Endothelial cell of hepatic sinusoid (primary cell): ENCODE measurements at regions not wholly inside any gene's neighbourhood (a gene's known extent, or its start where the extent isn't known, plus 50 kb on each side); places are given as distances from the start of the nearest gene placed in this dataset.
"Not testable (repeated sequence)": the region's sequence is repeated elsewhere in the genome, so short reads cannot be mapped to it uniquely, and the experiment has no call there.

Experiments used
- in situ Hi-C: cut with HindIII; loops from 2 replicates; pipeline ENCODE4 v1.10.0; 2017; ENCODE audit warnings: low sequenced_read_pairs

DNA sequence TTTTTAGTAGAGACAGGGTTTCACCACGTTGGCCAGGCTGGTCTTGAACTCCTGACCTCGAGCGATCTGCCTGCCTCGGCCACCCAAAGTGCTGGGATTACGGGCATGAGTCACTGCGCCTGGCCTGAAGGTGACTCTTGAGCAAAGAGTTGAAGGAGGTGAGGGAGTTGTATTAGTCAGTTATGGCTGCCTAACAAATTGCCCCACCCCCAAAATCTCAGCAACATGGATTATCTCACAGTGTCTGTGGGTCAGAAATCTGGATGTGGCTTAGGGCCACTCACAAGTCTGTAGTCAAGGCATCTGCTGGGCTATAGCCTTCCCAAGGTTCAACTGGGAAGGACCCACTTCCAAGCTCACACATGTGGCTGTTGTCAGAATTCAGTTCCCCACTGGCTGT, 52.8 kb upstream of the ADGRE5 start:
- in situ Hi-C loops, result no loop called here

- in situ Hi-C loops, result not testable (repeated sequence)
Measured at GRCh38 chr19:14327061-14327460, 54.2 kb upstream of the ADGRE5 start.

- in situ Hi-C loops, result no loop called here
Measured at GRCh38 chr19:14325863-14326262, 55.4 kb upstream of the ADGRE5 start.

GRCh38 chr19:14325134-14325533, 56.1 kb upstream of the ADGRE5 start:
- in situ Hi-C loops, result no loop called here

DNA sequence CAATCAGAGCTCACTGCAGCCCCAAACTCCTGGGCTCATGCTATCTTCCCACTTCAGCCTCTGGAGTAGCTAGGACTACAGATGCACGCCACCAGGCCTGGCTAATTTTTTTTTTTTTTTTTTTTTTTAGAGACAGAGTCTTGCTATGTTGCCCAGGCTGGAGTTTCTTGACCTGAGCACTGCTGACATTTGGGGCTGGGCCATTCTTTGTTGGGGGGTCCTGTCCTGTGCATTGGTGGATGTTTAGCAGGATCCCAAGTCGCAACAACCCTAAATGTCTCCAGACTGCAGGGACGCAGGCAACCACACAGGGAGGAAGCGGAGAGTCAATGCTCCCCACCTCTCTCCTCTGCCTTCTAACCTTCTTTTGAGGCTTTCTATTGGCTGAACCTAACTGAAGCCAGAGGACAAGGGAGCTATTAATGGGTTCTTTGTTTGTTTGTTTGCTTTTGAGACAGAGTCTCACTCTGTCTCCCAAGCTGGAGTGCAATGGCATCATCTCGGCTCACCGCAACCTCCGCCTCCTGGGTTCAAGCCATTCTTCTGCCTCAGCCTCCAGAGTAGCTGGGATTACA, 58.3 kb upstream of the ADGRE5 start:
- in situ Hi-C loops, result no loop called here

DNA sequence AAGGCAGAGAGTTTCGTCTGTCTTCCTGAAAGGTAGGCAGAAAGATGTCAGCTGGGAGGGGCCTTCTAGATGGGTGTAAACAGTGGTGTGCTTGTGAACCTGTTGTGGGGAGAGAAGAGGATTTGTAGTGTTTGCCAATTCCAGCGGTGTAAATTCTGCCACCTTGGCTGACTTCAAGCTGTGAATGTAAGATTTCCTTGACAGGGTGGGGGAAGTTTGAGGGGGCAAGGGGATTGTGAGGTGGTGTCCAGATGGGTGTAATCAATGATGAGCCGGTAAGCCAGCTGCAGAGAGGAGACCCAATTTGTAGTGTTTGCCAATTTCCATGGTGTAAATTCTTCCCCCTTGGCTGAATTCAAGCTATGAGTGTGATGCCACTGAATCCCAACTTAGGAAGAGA, 61.0 kb upstream of the ADGRE5 start:
- in situ Hi-C loops, result no loop called here

GRCh38 chr19:14319720-14320119, 61.5 kb upstream of the ADGRE5 start:
- in situ Hi-C loops, result not testable (repeated sequence)

DNA sequence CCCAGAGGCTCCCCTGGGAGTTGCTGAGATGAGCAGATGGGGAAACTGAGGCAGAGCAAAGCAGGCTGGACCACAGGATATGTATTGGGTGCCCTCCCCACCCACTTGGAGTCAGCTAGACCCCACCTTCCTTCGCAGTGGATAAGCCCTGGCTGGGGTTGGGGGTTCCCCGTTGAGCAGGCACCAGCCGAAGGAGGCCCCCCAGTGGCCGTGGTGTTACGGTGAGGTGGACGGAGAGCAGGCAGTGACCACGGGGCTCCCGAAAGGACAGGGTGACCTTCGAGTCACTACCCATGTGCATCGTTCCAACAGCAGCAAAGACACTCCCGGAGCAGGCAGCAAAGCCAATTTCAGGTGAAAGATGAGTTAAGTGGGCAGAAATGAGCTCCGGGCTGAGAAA, 62.4 kb upstream of the ADGRE5 start:
- in situ Hi-C loops, result no loop called here

GRCh38 chr19:14317157-14317556, 64.1 kb upstream of the ADGRE5 start:
- in situ Hi-C loops, result no loop called here

DNA sequence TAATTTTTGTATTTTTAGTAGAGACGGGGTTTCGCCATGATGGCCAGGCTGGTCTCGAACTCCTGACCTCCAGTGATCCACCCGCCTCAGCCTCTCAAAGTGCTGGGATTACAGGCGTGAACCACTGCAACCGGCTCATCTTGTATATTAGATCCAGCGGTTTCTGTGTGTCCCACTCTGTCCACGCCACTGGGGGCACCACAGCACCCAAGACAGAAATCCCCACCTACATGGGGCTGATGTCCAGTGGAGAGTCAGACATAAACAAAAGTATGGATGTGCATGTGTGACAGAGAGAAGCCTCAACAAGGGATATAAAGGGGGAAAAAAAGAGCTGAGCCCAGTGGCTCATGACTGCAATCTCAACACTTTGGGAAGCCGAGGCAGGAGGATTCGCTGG, 65.8 kb upstream of the ADGRE5 start:
- in situ Hi-C loops, result no loop called here

DNA sequence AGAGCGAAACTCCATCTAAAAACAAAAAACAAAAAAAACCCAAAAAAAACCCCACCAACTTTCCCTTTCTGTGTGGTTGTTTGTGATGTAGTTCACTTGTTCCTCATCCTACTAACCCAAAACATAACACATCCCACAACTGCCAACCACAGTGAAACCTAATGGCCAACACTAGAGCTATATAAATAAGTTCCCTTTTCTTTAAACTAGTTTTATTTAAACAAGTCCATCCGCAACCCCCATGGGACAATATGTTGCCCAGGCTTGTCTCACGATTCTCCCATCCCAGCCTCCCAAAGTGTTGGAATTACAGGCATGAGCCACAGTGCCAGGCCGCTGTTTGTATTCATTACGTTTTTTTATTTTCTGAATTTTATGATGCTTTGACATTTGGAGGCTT, 71.2 kb upstream of the ADGRE5 start:
- in situ Hi-C loops, result no loop called here

DNA sequence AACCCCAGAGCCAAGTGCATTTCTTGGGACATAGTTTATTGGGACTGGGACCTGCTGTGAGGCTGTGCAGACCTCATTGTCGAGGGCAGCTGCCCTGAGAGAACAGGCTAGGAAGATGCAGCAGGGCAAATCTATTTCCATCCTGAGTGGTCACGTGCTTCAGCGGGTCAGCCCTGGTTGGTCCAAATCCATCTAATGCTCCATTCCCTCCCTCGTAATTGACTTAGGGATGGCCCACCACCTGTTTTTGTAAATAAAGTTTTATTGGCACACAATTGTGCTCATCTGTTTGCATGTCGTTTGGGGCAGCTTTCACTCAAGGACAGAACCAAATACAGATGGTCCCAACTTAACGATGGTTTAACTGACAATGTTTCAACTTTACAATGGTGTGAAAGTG, 75.5 kb upstream of the ADGRE5 start:
- in situ Hi-C loops, result no loop called here

- in situ Hi-C loops, result no loop called here
Measured at GRCh38 chr19:14301150-14301549, 80.1 kb upstream of the ADGRE5 start.

DNA sequence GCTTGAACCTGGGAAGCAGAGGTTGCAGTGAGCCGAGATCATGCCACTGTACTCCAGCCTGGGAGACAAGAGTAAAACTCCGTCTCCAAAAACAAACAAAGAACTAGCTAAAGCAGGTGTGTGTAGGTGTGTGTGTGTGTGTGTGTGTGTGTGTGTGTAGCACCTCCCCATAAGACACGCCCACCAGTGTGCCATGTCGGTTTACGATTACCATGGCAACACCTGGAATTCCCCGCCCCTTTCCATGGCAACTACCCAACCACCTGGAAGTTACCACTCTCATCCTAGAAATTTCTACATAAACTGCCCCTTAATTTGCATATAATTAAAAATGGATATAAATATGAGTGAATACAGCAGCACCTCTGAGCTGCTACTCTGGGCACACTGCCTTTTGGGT, 80.9 kb upstream of the ADGRE5 start:
- in situ Hi-C loops, result no loop called here

DNA sequence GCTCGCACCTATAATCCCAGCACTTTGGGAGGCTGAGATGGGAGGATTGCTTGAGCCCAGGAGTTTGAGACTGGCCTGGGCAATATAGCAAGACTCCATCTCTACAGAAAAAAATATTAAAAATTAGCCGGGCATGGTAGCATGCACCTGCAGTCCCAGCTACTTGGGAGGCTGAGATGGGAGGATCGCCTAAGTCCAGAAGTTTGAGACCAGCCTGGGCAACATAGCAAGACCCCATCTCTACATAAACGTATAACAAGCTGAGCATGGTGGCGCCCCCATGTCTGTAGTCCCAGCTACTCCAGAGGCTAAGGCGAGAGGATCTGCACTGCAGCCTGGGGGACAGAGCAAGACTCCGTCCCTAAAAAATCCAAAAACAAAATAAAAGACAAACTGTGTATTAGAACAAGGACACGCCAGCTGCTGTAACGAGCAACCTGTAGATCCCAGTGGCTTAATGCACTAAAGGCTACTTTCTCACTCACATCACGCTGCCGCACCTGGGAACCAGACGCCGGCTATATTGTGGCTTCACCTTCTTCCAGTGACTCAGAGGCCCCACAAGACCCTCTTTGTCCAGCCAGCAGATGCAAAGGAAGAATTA, 81.9 kb upstream of the ADGRE5 start:
- in situ Hi-C loops, result not testable (repeated sequence)

GRCh38 chr19:14297883-14298576, 83.2 kb upstream of the ADGRE5 start:
- in situ Hi-C loops, result not testable (repeated sequence)

DNA sequence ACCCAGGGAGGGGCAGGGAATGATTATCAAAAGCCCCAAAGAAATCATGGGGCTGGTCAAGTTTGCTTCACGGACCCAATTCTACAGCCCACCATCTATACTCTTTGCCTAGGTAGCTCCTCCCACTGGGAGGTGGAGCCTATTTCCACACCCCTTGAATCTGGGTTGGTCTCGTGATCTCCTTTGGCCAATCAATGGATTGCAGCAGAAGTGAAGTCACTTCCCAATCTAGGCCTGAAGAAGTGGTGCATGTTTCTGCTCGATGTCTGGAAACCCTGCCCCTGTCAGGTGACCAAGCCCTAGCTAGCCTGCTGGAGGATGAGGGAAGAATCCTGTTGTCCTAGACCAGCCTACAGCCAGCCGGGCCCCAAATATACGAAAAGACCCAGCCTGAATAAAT, 86.3 kb upstream of the ADGRE5 start:
- in situ Hi-C loops, result not testable (repeated sequence)

DNA sequence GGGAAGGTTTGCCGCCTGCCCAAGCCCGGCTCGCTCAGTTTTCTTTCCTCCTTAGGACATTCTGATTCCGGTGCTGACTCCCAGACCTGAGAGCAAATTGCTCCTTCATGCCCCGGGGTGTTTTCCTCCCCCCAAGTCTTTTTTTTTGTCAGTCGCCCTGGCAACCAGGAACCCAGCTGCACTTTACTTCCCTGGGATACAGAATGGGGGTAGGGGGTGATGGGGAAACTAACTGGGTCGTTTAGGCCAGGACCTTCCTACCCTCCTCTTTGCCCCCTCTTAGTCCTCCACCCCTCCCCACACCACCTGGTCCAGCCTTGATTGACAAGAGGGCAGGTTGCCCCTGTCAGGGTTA, 87.5 kb upstream of the ADGRE5 start:
- in situ Hi-C loops, result not testable (repeated sequence)

DNA sequence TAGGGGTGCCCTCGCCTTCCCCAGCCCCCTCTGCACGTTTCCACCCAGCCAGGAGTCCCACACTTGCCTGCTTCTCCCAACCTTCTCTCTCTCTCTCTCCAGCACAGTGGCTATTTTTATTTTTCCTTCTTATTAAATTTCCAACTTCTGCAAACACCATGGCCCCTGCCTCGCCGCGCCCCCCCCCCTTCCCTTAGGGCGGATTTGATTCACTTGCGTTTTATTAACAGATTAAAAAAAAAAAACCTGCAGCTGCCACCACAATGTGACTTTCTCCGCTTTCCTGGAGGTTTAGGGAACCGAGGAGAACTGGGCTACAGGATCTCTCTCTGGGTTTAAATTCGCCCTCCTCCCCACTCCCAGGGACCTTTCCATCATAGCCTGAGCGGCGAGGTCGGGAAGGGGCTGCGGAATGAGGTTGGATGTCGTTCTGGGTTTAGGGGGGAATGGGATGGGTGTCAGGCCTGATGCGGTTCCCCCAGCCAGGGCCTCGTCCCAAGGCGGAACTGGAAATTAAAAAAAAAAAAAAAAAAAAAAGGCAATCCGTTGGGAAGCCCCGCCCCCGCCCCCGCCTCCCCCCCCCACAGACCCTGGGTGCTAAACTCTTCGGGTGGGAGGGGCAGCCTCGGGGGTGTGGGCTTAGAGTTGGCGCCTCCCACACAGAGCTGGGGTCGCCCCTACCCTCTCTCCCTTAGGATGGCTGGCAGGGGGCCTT, 87.3 kb upstream of the ADGRL1 start:
- in situ Hi-C loops, result not testable (repeated sequence)

GRCh38 chr19:14289810-14290209, 83.8 kb upstream of the ADGRL1 start:
- in situ Hi-C loops, result not testable (repeated sequence)

- in situ Hi-C loops, result not testable (repeated sequence)
Measured at GRCh38 chr19:14287837-14288236, 81.9 kb upstream of the ADGRL1 start.

GRCh38 chr19:14286594-14286993, 80.6 kb upstream of the ADGRL1 start:
- in situ Hi-C loops, result not testable (repeated sequence)
